ENCODE measurements at regions not wholly inside any gene's neighbourhood (a gene's known extent, or its start where the extent isn't known, plus 50 kb on each side); places are given as distances from the start of the nearest gene placed in this dataset.
"Not testable (repeated sequence)": the region's sequence is repeated elsewhere in the genome, so short reads cannot be mapped to it uniquely, and the experiment has no call there.

DNA sequence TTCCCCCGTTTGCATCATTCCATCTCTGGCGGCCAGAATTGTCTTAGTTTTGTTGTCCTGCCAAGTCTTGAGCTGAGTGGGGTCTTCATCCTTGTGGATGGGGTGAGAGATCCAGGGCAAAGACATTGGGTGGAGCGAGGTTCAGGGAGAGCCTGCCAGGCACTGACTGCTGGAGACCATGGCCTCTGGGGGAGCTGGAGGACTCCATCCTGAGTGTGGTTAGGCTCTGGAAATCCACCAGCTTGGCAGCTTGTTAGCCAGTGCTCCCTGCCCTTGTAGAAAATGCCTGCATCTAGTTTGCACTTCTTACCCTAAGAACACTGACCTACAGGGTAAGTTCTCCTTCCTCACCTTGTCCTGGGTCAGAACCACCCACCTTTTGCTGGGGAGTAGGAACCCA, 97.2 kb upstream of the ZNF536 start:
- intact Hi-C loops (cut with DNase I): no loop called here
- ATAC-seq (ENCODE audit: poor library complexity) (no peak), DNase-seq (no peak)

DNA sequence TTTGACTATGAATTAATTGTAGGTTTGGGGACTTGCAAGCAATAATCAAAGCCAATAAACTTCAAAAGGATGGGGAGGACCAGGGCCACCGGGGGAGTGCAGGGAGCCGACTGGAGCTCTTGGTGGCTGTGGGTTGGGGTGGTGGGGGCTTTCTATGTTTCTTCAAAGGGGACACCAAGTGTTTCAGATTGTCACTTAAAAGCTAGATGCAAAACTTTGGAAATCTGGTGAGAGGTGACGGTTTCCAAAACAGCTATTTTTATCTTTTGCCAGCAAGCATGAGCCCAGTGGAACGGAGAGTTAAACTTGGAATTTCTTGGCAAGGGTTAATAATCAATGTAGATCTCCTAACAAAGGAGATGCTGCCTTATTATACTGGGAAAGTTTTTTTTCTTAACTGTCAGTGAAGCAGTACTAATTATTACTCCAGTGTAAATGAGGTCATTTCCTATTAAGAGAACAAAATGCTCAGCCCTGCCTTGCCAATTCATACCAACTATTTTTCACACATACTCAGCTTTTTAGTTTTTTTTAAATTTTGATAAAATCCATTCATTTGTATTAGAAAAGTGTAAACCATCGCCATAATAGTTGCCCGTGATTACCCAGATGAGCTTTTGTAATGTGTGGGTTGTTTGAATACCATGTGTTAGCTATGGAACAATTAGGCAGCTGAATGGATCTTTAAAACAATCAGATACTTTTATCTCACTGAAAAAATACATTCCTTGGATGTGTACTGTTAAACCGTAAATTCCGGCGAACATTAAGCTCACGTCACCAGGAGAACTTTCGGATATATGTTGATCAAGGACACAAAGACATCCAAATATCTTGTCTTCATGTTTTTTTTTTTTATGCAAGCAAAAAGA, 95.9 kb upstream of the ZNF536 start:
- intact Hi-C loops (cut with DNase I): no loop called here
- no peak for DNase-seq
- no peak for ATAC-seq (ENCODE audit: poor library complexity)

DNA sequence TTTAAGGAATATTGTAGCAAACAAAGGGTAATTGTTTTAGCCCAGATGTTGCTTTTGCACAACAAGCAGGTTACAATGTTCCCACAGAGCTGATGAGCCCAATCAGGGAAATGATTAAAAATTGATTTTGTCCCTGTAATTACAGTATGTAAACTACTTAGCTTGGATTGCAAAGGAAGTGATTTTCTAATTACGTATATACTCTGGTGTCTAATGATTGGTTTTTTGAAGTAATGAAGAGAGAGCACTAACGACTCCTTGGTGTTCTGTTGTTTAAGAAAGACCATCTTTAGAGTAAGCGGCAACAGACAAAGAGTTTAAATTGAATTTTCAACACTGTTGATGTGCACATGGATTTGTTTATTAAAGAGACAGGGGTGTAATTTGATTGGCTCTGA, 95.3 kb upstream of the ZNF536 start:
- DNase-seq: no peak
- intact Hi-C loops (cut with DNase I): no loop called here
- no peak for ATAC-seq (ENCODE audit: poor library complexity)

DNA sequence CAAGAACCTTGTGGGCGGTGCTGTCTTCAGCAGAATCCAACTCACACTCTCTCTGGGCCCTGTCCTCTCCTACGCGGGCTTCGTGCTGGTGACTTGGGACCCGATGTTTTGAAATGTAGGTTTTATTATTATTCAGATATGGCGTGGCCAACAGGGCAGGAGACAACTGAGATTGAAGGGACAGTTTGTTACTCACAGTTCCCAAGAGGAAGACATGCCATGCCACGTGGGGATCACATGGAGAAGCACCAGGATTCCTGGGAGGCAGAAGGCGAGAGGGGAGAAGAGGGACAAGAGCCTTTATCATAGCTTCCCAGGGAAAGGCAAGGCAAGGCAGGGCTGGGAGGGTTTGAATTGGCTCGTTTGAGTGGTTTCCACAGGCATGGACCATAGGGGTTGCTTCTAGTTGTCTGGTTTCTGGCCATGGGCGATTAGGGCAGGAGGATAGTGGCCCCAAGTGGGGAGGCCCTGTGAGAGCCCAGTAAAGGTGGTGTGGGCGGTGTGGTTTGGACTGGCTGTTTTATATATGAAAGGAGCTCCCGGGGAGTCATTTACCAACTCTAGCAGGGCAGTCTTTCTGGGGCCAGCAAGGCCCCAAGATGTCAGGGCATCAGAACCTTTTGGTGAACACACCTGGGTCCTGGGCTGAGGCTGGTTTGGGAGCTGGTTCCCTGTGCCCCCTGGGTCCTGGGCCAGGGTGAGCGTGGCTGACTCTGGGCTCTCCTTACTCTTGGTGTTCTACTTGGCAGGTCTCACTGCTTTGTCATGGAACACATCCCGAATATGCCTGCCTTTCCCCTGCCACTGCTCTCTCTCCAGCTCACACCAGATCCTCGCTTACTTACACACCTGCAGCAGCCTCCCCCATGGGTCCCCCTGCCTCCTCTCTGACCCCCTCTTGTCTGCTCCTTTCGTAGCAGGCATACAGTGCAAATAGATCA, 94.0 kb upstream of the ZNF536 start:
- intact Hi-C loops (cut with DNase I): no loop called here
- peak; percentile 77 for ATAC-seq (ENCODE audit: poor library complexity)
- DNase-seq: no peak

DNA sequence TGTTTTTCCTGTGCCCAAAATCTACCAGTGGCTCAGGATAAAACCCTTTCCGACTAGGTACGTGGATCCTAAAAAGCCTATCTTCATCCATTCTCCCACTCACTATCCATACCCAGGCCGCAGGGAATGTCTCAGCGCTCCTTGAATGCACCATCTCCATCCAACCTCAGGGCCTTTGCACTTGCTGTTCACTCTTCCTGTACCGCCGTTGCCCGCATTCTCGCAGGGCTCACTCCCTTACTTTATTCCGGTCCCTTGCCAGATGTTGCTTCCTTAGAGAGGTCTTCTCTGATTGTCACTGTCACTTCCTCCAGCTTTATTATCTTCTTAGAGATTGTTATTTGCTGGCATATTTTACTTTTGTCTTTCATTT, 93.3 kb upstream of the ZNF536 start:
- intact Hi-C loops (cut with DNase I): no loop called here
- no peak for ATAC-seq (ENCODE audit: poor library complexity)
- no peak for DNase-seq

DNA sequence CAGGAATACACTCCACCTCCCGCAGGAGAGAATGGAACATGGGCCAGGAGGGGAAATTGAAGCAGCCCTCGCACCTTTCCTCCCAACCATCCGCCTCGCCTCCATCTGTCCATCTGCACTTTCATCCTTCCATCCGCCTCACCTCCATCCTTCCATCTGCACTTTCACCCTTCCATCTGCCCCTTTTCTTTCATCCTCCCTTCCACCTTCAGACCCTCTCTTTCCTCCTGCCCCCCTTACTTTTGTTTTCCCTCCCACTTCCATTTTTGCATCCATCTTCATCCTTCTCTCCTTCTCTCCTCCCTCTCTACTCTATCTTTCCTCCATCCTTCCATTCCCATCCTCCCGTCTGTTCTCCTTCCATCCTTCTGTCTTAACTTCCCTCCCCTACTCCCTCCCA, 92.2 kb upstream of the ZNF536 start:
- ATAC-seq (ENCODE audit: poor library complexity) (no peak), DNase-seq (no peak)
- intact Hi-C loops (cut with DNase I): no loop called here

DNA sequence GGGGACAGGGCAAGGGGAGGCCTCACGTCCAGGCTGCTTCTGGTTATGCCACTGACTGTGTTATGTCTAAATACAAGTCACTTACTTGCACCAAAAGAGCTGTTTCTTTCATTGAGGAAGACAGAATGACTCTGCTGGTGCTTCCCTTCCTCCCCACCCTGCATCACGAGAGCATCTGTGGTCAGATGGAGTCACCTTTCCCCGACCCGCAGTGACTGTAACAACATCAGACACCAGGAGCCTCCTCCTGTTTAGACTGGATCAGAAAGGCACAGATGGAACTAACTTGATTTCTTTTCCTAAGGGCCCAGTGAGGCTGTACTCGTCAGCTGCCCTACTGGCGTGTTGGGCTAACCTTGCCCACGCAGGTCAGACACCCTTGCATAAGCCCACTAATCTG, 90.3 kb upstream of the ZNF536 start:
- intact Hi-C loops (cut with DNase I): no loop called here
- ATAC-seq (ENCODE audit: poor library complexity) (no peak), DNase-seq (no peak)

DNA sequence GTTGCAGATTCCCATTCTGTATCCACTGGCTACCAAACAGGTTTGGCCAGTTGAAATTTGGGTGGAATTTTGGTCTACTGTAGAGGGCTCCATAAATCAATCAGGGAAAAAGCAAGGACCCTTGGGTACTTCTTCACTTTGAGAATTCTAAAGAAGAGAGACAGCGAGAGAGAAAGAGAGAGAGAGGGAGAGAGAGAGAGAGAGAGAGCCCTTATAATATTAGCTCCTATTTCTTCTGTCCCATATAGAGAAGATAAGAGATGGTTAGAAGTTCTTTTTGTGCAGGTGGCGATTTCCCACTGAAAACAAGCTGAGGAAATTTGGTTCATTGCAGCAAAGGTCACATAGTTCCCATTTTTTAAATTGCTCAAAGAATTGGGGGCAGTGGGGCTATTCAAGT, 88.6 kb upstream of the ZNF536 start:
- intact Hi-C loops (cut with DNase I): no loop called here
- DNase-seq: no peak
- no peak for ATAC-seq (ENCODE audit: poor library complexity)

DNA sequence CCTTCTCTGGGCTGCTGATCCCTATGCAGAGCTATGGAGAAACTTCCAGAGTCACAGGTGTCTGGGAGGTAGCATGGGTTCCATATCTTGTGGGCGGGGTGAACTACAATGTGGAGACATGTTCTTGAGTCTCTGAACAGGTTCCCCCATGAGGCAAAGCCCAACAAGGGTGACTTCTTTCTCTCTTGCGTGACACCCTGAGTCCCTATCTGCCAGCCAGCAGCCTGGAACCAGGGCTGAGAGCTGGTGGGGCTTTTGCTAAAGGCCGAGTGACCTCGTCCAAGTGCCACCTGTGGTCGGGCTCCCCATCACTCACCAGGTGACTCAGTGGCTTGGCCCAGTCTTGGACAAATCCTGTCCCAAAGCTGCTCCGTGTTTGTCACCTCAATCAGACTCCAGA, 88.0 kb upstream of the ZNF536 start:
- no peak for DNase-seq
- no peak for ATAC-seq (ENCODE audit: poor library complexity)
- intact Hi-C loops (cut with DNase I): no loop called here

DNA sequence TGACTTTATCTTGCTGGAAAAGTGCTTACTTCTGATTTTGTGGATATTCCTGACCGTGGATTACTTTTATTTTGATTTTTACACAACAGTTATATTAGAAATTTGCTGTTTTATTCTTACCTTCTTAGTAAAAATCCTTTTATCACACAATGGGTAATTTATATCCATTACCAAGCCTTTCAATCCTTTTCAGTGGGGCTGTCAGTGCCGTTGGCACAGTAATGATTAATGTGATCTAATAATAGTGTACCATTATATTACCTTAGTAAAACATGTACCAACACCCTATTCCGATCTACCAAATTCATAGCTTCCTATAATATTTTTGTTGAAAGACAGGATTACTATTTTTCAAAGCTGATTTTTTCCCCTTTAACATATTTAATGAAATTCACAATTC, 87.3 kb upstream of the ZNF536 start:
- ATAC-seq (ENCODE audit: poor library complexity) (no peak), DNase-seq (no peak)
- intact Hi-C loops (cut with DNase I): no loop called here

DNA sequence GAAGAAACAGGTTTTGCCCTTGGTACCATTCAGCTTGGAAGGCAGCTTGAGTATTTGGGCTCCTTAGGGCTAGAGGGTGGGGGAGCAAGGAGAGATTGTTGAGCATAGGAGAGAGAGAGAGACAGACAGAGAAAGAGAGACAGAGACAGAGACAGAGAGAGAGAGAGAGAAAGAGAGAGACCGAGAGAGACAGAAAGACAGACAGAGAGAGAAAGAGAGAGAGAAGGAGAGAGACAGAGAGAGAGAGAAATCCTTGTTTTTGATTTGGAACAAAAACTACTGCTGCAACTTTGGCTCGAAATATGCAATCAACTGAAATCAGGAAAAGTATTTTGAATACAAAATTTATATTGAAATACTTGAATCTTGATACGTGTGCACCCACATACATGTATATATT, 85.8 kb upstream of the ZNF536 start:
- intact Hi-C loops (cut with DNase I): no loop called here
- ATAC-seq (ENCODE audit: poor library complexity): no peak
- no peak for DNase-seq

DNA sequence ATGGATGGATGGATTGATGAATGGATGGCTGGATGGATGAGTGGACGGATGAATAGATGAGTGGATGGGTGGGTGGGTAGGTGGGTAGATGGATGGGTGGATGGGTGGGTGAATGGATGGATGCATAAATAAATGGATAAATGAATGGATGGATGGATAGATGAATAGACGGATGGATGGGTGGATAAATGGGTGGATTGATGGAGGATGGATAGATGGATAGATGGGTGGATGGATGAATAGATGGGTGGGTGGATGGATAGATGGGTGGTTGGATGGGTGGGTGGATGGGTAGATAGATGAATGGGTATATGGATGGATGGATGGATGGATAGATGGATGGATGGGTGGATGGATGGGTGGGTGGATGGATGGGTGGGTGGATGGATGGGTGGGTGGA, 84.9 kb upstream of the ZNF536 start:
- DNase-seq: no peak
- intact Hi-C loops (cut with DNase I): no loop called here
- ATAC-seq (ENCODE audit: poor library complexity): no peak

DNA sequence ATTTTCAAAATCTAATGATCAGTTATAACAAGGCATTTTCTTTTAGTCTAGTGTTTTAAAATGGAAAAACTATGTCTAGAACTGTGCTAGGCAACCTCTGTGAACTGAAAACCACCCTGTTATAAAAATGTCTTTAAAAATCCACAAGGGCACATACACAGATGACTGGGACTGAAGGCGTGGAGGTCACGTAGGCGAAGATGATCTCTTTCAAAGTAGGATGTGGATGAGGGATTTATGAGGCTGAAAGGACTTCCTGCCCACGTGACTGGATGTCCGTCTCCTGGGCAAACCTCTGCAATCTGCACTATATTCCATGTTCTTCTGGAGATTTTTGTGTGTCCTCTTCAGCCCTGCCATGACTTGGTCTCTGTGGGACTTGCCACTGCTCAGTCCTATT, 84.2 kb upstream of the ZNF536 start:
- intact Hi-C loops (cut with DNase I): no loop called here
- no peak for ATAC-seq (ENCODE audit: poor library complexity)
- no peak for DNase-seq

DNA sequence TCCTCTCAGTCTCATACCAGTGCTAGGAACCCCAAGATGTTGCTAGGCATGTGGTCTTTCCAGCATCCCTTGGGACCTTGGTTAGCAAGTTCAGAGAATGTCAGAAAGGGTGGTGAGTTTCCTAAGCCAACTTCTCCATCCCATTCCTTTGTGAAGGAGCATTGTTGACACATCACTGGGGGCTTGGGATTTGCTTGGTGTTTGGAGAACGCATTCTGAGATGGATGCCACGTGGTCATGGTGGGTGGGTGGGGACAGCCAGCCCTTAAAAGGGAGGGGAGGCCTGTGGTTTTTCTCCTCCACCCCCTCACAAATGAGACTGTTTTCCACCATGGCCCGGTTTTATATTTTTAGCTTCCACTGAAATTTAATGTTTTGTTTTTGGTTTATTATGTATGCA, 83.3 kb upstream of the ZNF536 start:
- intact Hi-C loops (cut with DNase I): no loop called here
- DNase-seq (no peak), ATAC-seq (ENCODE audit: poor library complexity) (no peak)

DNA sequence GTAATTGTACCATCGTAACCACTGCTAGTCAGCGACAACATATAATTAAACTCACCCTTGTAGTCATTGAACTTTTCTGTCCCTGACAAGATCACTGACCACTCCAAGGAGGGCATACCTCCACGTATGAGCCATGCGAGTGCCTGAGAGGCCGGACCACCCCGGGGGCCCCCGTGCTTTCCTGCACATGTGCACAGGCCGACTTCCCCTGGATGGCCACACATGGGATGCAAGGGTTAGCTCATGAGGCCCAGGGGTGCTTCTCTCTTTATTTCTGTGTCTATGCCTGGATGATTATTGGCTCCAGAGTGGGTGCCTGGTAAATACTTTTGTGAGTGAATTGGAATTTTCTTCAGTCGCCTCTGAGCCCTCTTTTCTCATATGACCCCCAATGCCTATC, 82.8 kb upstream of the ZNF536 start:
- ATAC-seq (ENCODE audit: poor library complexity) (no peak), DNase-seq (no peak)
- intact Hi-C loops (cut with DNase I): no loop called here

DNA sequence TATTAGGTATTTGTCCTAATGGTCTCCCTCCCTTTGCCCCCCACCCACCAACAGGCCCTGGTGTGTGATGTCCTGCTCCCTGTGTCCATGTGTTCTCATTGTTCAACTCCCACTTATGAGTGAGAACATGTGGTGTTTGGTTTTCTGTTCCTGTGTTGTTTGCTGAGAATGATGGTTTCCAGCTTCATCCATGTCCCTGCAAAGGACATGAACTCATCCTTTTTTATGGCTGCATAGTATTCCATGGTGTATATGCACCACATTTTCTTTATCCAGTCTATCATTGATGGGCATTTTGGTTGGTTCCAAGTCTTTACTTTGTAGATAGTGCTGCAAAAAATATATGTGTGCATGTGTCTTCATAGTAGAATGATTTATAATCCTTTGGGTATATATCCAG, 81.4 kb upstream of the ZNF536 start:
- intact Hi-C loops (cut with DNase I); ATAC-seq (ENCODE audit: poor library complexity); DNase-seq: not testable (repeated sequence)

DNA sequence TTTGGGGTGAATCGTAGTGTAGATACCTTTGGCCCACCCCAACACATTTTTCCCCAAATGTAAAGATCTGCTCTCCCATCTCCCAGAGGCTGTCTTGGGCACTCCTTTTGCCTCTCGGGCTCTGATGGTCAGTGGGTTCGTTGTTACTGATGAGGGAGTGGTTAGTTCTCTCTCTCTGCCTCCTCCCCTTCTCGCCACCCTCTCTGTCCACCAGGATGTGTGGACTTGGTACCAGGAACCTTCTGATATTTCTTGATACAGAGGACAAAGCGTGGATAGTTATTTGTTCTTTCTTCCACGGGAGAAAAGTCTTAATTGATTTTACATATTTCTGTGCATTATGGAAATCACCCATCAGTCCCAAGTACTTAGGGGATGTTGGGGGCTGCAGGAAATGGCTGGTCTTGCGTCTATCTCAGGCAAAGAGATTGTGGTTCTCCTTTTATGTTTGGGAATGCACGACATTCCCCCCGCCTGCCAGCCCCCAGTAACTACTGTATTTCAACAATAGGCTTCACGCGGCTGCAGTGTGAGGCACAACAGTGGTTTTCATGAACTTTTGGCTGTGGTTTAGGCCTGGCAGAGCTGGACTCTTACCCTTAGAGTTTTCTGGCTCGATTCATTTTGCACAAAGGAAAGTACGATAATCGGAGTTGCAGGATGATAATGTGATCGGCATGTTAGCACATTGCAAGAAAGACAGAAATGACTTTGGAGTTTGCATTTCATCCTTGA, 79.0 kb upstream of the ZNF536 start:
- no peak for DNase-seq
- intact Hi-C loops (cut with DNase I): no loop called here
- ATAC-seq (ENCODE audit: poor library complexity): no peak

DNA sequence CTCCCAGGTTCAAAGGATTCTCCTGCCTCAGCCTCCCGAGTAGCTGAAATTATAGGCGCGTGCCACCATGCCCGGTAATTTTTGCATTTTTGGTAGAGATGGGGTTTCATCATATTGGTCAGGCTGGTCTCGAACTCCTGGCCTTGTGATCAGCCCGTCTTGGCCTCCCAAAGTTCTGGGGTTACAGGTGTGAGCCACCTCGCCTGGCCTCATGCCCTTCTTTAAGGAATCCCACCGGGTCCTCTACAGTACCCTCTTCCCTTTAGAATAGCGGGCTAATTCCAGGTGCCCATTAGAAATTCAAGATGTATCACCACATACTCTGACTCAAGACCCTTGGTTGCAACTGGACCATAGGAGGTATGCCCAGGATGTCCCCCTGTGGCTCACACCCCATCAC, 74.2 kb upstream of the ZNF536 start:
- DNase-seq (no peak), ATAC-seq (ENCODE audit: poor library complexity) (no peak)
- intact Hi-C loops (cut with DNase I): no loop called here

DNA sequence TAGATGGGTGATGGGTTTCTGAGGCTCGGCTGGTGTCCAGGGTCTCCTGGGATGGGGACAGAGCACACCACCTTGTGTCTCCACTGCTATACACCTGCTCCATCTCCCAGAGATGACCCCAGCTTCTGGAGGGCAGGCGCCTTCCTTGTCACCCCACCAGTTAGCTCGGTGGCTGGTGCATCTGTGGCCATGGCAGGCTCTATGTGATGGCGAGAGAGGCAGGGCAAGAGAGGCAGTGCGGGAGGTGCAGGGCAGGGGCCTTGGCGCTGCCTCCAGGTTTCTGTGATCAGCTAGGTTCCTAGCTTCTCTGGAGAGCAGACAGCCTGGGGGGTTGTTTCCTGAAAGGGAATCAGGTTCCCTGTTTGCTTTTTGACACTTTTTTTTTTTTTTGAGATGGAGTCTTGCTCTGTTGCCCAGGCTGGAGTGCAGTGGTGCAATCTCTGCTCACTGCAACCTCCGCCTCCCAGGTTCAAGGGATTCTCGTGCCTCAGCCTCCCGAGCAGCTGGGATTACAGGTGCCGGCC, 69.0 kb upstream of the ZNF536 start:
- DNase-seq (no peak), ATAC-seq (ENCODE audit: poor library complexity) (no peak)
- intact Hi-C loops (cut with DNase I): no loop called here
